ENCODE measurements at regions not wholly inside any gene's neighbourhood (a gene's known extent, or its start where the extent isn't known, plus 50 kb on each side); places are given as distances from the start of the nearest gene placed in this dataset.

DNA sequence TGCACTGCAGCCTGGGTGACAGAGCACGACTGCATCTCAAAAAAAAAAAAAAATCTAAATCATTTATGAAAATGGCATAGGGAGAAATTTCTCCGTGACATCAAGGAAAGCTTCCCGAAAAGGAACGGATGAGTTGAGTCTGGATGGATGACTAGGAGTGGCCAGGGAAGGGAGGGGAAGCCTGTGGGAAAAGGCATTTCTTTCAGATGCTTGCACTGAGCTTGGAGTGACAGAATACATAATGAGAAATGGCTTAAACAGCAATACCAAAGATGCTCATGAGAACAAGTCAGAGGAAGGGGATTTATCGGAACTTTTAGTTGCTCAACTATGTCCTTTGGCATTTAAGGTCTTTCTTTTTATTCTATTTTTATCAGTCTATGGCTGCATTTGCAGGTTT lies 1369.2 kb upstream of the TMEM132C start:
- no peaks in the 10 kb centered on the region for H3K4me1 ChIP-seq (ENCODE audit: control insufficient read depth in 5 of 5, insufficient read depth in 5 of 5, low read length in 5 of 5)
- TF ChIP-seq, protein P1, sequence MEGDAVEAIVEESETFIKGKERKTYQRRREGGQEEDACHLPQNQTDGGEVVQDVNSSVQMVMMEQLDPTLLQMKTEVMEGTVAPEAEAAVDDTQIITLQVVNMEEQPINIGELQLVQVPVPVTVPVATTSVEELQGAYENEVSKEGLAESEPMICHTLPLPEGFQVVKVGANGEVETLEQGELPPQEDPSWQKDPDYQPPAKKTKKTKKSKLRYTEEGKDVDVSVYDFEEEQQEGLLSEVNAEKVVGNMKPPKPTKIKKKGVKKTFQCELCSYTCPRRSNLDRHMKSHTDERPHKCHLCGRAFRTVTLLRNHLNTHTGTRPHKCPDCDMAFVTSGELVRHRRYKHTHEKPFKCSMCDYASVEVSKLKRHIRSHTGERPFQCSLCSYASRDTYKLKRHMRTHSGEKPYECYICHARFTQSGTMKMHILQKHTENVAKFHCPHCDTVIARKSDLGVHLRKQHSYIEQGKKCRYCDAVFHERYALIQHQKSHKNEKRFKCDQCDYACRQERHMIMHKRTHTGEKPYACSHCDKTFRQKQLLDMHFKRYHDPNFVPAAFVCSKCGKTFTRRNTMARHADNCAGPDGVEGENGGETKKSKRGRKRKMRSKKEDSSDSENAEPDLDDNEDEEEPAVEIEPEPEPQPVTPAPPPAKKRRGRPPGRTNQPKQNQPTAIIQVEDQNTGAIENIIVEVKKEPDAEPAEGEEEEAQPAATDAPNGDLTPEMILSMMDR (IDR thresholded peaks at IDR 0.05; ENCODE audit: control extremely low read depth, extremely low read depth) = no peak
- WGBS, 2 donors = 75 to 89% methylated on average over 5 of the region's 5 CpGs
- H3K9ac ChIP-seq (ENCODE audit: insufficient read depth in 1 of 2, low read length in 2 of 2) = no peak overlapping the region
- H3K4me3 ChIP-seq = no peak overlapping the region
- H3K27me3 ChIP-seq (ENCODE audit: control insufficient read depth in 3 of 3, insufficient read depth in 3 of 3, low read length in 2 of 3) = peaks cover 0 to 2% (median 0%) of the 10 kb centered on the region in 3 donors
- ATAC-seq (ENCODE audit: insufficient read depth, low FRiP score) (no peak), DNase-seq (no peak)
- H3K36me3 ChIP-seq (ENCODE audit: control insufficient read depth in 4 of 4, insufficient read depth in 4 of 4, low read length in 4 of 4) = no peaks in the 10 kb centered on the region
- H3K27ac ChIP-seq (ENCODE audit: low read depth in 1 of 2, low read length in 1 of 2) = no peak overlapping the region
- peaks cover 0 to 1% (median 0%) of the 10 kb centered on the region in 4 donors for H3K9me3 ChIP-seq (ENCODE audit: control insufficient read depth in 4 of 4, insufficient read depth in 3 of 4, low read length in 3 of 4)

DNA sequence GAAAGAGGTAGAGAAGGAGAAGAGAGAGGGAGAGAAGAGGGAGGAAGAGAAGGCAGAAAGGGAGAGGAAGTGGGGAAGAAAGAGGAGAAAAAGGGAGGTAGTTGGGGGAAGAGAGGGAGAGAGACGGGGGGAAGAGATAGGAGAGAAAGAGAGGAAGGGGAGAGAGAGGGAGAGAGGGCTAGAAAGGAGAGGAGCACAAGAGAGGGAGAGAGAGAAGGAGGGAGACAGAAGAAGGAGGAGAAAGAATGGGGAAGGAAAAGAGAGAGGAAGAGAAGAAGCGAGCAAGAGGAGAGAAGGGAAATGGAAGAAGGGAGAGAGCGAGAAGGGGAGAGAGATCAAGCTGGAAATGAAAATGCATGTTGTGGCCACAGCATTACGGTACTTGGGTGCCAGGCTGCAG lies 1368.4 kb upstream of the TMEM132C start:
- no peak for ATAC-seq (ENCODE audit: insufficient read depth, low FRiP score)

DNA sequence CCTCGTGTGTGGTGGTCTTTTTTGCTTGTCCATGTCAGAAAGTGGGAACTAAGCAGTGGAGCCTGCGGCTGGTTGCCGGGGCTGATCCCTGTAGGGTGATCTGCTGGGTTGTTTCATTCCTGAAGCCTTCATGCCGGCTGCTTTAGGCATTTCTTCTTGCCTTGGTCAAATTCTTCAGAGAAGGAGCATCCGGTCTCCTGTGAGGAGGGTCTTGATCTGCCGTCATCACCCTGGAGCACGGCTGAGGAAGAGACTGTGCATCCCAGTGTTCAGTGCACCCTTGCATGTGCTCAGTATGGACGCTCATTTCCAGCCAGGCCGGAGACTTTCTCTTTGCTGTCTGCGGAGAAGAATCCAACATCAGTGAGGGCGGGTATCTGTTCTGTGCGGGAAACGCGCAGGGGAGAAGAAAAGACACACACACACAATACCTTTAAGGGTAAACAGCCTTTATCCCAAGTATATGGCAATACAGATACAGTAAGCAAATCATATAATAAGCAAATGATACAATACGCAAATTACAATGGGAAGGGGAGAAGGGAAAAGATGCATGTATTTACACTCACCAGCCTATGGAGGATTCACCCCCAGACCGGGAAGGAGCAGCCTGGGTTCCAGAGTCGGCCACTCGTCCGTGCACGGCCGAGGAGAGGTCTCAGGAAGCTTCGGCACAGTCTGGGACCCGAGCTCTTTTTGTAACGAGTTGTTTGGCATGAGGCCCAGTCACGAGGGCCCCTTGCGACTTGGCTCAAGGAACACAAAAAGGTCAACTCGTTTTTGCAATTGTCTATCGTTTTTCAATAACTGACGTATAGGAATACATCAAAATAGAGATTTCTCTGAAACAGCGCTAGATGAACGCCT lies 1366.8 kb upstream of the TMEM132C start:
- WGBS, 2 donors = 69 to 80% methylated on average over 31 of the region's 31 CpGs

More for the DNA sequence above, 1368.4 kb upstream of the TMEM132C start:
- H3K9me3 ChIP-seq (ENCODE audit: control insufficient read depth in 4 of 4, insufficient read depth in 3 of 4, low read length in 3 of 4) = peaks cover 0 to 1% (median 0%) of the 10 kb centered on the region in 4 donors
- peaks cover 0 to 2% (median 0%) of the 10 kb centered on the region in 3 donors for H3K27me3 ChIP-seq (ENCODE audit: control insufficient read depth in 3 of 3, insufficient read depth in 3 of 3, low read length in 2 of 3)
- H3K9ac ChIP-seq (ENCODE audit: insufficient read depth in 1 of 2, low read length in 2 of 2) = no peak overlapping the region
- no peaks in the 10 kb centered on the region for H3K36me3 ChIP-seq (ENCODE audit: control insufficient read depth in 4 of 4, insufficient read depth in 4 of 4, low read length in 4 of 4)
- no peak overlapping the region for H3K27ac ChIP-seq (ENCODE audit: low read depth in 1 of 2, low read length in 1 of 2)
- no peak overlapping the region for H3K4me3 ChIP-seq
- WGBS, 2 donors = 51 to 64% methylated on average over 4 of the region's 4 CpGs
- TF ChIP-seq, protein P1 (IDR thresholded peaks at IDR 0.05; ENCODE audit: control extremely low read depth, extremely low read depth) = no peak
- DNase-seq = no peak
- H3K4me1 ChIP-seq (ENCODE audit: control insufficient read depth in 5 of 5, insufficient read depth in 5 of 5, low read length in 5 of 5) = no peaks in the 10 kb centered on the region

More for the DNA sequence above, 1366.8 kb upstream of the TMEM132C start:
- Histone ChIP-seq H3K9me3 (ENCODE audit: control insufficient read depth in 4 of 4, insufficient read depth in 3 of 4, low read length in 3 of 4) (peaks cover 0 to 1% (median 0%) of the 10 kb centered on the region in 4 donors), H3K4me1 (ENCODE audit: control insufficient read depth in 5 of 5, insufficient read depth in 5 of 5, low read length in 5 of 5) (no peaks in the 10 kb centered on the region), H3K27ac (ENCODE audit: low read depth in 1 of 2, low read length in 1 of 2) (no peak overlapping the region), H3K36me3 (ENCODE audit: control insufficient read depth in 4 of 4, insufficient read depth in 4 of 4, low read length in 4 of 4) (no peaks in the 10 kb centered on the region), H3K4me3 (no peak overlapping the region), H3K9ac (ENCODE audit: insufficient read depth in 1 of 2, low read length in 2 of 2) (no peak overlapping the region), H3K27me3 (ENCODE audit: control insufficient read depth in 3 of 3, insufficient read depth in 3 of 3, low read length in 2 of 3) (peaks cover 0 to 2% (median 0%) of the 10 kb centered on the region in 3 donors)
- TF ChIP-seq, protein P1 (IDR thresholded peaks at IDR 0.05; ENCODE audit: control extremely low read depth, extremely low read depth) = no peak
- ATAC-seq (ENCODE audit: insufficient read depth, low FRiP score) (no peak), DNase-seq (no peak)
